VCaP (cell line): ENCODE measurements at regions not wholly inside any gene's neighbourhood (a gene's known extent, or its start where the extent isn't known, plus 50 kb on each side); places are given as distances from the start of the nearest gene placed in this dataset.

Source experiments
- H3K27ac ChIP-seq: fragments of 450-650 bp; 2 replicates; pipeline ENCODE4 v1.5.1; 2017
- CTCF ChIP-seq: fragments of 450-650 bp; conservative IDR thresholded peaks from 2 replicates; pipeline ENCODE4 v1.5.1; 2017; ENCODE audit warnings: mild to moderate bottlenecking, moderate library complexity

GRCh38 chr10:111774486-111774885 lies 409.1 kb downstream of the GPAM start:
- H3K27ac ChIP-seq, result no peak overlapping the region
- no peak for TF ChIP-seq CTCF

GRCh38 chr10:111784436-111784835 lies 399.1 kb downstream of the GPAM start:
- peak overlapping the region; percentile 78; the same call in 1 of the 2 replicates for H3K27ac ChIP-seq
- TF ChIP-seq CTCF, result no peak

GRCh38 chr10:111784946-111785465 lies 398.6 kb downstream of the GPAM start:
- no peak for TF ChIP-seq CTCF
- peak overlapping the region; percentile 78 for H3K27ac ChIP-seq

GRCh38 chr10:111785921-111786320 lies 397.6 kb downstream of the GPAM start:
- H3K27ac ChIP-seq, result peak overlapping the region; percentile 78
- TF ChIP-seq CTCF, result no peak

GRCh38 chr10:111789821-111790220 lies 393.7 kb downstream of the GPAM start:
- H3K27ac ChIP-seq, result peak overlapping the region; percentile 78
- no peak for TF ChIP-seq CTCF

- no peak overlapping the region for H3K27ac ChIP-seq
- TF ChIP-seq CTCF, result no peak
Observed at GRCh38 chr10:111801841-111802240, 381.7 kb downstream of the GPAM start.

- no peak overlapping the region for H3K27ac ChIP-seq
- TF ChIP-seq CTCF, result no peak
Observed at GRCh38 chr10:111804781-111805180, 378.8 kb downstream of the GPAM start.

- TF ChIP-seq CTCF, result no peak
Observed at GRCh38 chr10:111811517-111811916, 372.0 kb downstream of the GPAM start.

More at GRCh38 chr10:111811517-111811916, 372.0 kb downstream of the GPAM start:
- no peak overlapping the region for H3K27ac ChIP-seq
